ENCODE measurements at regions not wholly inside any gene's neighbourhood (a gene's known extent, or its start where the extent isn't known, plus 50 kb on each side); places are given as distances from the start of the nearest gene placed in this dataset.

GRCh38 chr3:72559385-72559784 is 288.9 kb downstream of the SHQ1 start:
- no peak overlapping the region for H3K56ac ChIP-seq (ENCODE audit: extremely low read depth, insufficient read depth, low read length)
- in situ Hi-C loops (cut with MboI; ENCODE audit: low sequenced_read_pairs) = no loop called here
- intact Hi-C loops (cut with micrococcal nuclease) = no loop called here
- no peak overlapping the region for H3K23ac ChIP-seq (ENCODE audit: low read depth, low read length)
- H2AFZ ChIP-seq (replicated peaks; ENCODE audit: low read length, poor library complexity) = no peak overlapping the region
- no peak overlapping the region for H2BK120ac ChIP-seq (ENCODE audit: low read depth, low read length)
- dilution Hi-C loops (cut with HindIII; ENCODE audit: low sequenced_read_pairs, unreplicated experiment) = no loop called here
- no peak overlapping the region for H2BK15ac ChIP-seq (ENCODE audit: low read depth, low read length)
- DNase-seq (no peak), ATAC-seq (ENCODE audit: low read depth) (no peak)
- no peak for TF ChIP-seq MAFK (IDR thresholded peaks at IDR 0.05; ENCODE audit: low read depth, low read length)
- TF ChIP-seq, protein P1, sequence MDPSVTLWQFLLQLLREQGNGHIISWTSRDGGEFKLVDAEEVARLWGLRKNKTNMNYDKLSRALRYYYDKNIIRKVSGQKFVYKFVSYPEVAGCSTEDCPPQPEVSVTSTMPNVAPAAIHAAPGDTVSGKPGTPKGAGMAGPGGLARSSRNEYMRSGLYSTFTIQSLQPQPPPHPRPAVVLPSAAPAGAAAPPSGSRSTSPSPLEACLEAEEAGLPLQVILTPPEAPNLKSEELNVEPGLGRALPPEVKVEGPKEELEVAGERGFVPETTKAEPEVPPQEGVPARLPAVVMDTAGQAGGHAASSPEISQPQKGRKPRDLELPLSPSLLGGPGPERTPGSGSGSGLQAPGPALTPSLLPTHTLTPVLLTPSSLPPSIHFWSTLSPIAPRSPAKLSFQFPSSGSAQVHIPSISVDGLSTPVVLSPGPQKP (IDR thresholded peaks at IDR 0.05; ENCODE audit: borderline replicate concordance, low read depth, low read length) = no peak
- no peak for TF ChIP-seq BHLHE40 (IDR thresholded peaks at IDR 0.05; ENCODE audit: low read depth, low read length)
- no peak for TF ChIP-seq POLR2A (IDR thresholded peaks at IDR 0.05; ENCODE audit: low read depth, low read length)
- no peak for TF ChIP-seq RAD21 (IDR thresholded peaks at IDR 0.05; ENCODE audit: low read length)
- TF ChIP-seq, protein P2, sequence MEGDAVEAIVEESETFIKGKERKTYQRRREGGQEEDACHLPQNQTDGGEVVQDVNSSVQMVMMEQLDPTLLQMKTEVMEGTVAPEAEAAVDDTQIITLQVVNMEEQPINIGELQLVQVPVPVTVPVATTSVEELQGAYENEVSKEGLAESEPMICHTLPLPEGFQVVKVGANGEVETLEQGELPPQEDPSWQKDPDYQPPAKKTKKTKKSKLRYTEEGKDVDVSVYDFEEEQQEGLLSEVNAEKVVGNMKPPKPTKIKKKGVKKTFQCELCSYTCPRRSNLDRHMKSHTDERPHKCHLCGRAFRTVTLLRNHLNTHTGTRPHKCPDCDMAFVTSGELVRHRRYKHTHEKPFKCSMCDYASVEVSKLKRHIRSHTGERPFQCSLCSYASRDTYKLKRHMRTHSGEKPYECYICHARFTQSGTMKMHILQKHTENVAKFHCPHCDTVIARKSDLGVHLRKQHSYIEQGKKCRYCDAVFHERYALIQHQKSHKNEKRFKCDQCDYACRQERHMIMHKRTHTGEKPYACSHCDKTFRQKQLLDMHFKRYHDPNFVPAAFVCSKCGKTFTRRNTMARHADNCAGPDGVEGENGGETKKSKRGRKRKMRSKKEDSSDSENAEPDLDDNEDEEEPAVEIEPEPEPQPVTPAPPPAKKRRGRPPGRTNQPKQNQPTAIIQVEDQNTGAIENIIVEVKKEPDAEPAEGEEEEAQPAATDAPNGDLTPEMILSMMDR (conservative IDR thresholded peaks at IDR 0.05; ENCODE audit: low read depth, low read length) = no peak
- TF ChIP-seq RFX5 (IDR thresholded peaks at IDR 0.05; ENCODE audit: low read depth, low read length) = no peak
- TF ChIP-seq SMC3 (IDR thresholded peaks at IDR 0.05; ENCODE audit: low read depth, low read length) = no peak
- TF ChIP-seq MXI1 (IDR thresholded peaks at IDR 0.05; ENCODE audit: borderline replicate concordance, low read depth, low read length) = no peak
- no peak for TF ChIP-seq MAZ (IDR thresholded peaks at IDR 0.05; ENCODE audit: borderline replicate concordance, low read depth, low read length)
- no peak for TF ChIP-seq CHD1 (IDR thresholded peaks at IDR 0.05; ENCODE audit: low read depth, low read length)
- TF ChIP-seq FOS (IDR thresholded peaks at IDR 0.05; ENCODE audit: low read depth, low read length) = no peak
- no peak for TF ChIP-seq RCOR1 (IDR thresholded peaks at IDR 0.05; ENCODE audit: insufficient replicate concordance, low read length)
- TF ChIP-seq CEBPB (IDR thresholded peaks at IDR 0.05; ENCODE audit: low read depth, low read length) = no peak
- no peak for TF ChIP-seq NFE2L2 (IDR thresholded peaks at IDR 0.05; ENCODE audit: low read depth, low read length)
- TF ChIP-seq, protein P3, sequence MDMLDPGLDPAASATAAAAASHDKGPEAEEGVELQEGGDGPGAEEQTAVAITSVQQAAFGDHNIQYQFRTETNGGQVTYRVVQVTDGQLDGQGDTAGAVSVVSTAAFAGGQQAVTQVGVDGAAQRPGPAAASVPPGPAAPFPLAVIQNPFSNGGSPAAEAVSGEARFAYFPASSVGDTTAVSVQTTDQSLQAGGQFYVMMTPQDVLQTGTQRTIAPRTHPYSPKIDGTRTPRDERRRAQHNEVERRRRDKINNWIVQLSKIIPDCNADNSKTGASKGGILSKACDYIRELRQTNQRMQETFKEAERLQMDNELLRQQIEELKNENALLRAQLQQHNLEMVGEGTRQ (IDR thresholded peaks at IDR 0.05; ENCODE audit: low read depth, low read length) = no peak
- no peak overlapping the region for H3K9ac ChIP-seq (ENCODE audit: low read depth, low read length)
- no peaks in the 10 kb centered on the region for H3K9me1 ChIP-seq (ENCODE audit: insufficient read depth, low read length)
- H2BK20ac ChIP-seq (ENCODE audit: low read depth, low read length) = no peak overlapping the region
- H3K4me3 ChIP-seq (ENCODE audit: insufficient read depth, low read depth, low read length) = no peak overlapping the region
- ChIA-PET POLR2A (ENCODE audit: unreplicated experiment) (no interaction called here), CTCF (no interaction called here)
- no peaks in the 10 kb centered on the region for H3K79me1 ChIP-seq (ENCODE audit: low read depth in 1 of 2, low read length in 2 of 2)
- no peaks in the 10 kb centered on the region for H3K36me3 ChIP-seq (ENCODE audit: control insufficient read depth, insufficient read depth, low read length)
- 50% methylated on average over 2 of the region's 3 CpGs; no CpG with 5 or more reads in 1 of the 2 experiments for WGBS, 2 experiments (ENCODE audit: extremely low coverage in 2 of 2, insufficient read length in 1 of 2)
- no peak overlapping the region for H4K5ac ChIP-seq (ENCODE audit: low read depth, low read length)
- no peaks in the 10 kb centered on the region for H3K4me1 ChIP-seq (ENCODE audit: control insufficient read depth, insufficient read depth, low read length)
- peaks cover 3% of the 10 kb centered on the region for H3K9me3 ChIP-seq (ENCODE audit: control insufficient read depth, insufficient read depth, low read length)
- H3K27me3 ChIP-seq (ENCODE audit: control insufficient read depth, insufficient read depth, low read length) = no peaks in the 10 kb centered on the region; the same call in 1 of the 2 replicates
- no peak overlapping the region for H3K4me2 ChIP-seq (ENCODE audit: low read depth, low read length)
- H4K20me1 ChIP-seq (ENCODE audit: insufficient read depth, low read length) = no peaks in the 10 kb centered on the region
- H4K8ac ChIP-seq (ENCODE audit: low read depth in 2 of 2, low read length in 2 of 2) = no peak overlapping the region
- BruUV-seq (replicated peaks) = no TSS peak
- no peak overlapping the region for H3K18ac ChIP-seq (ENCODE audit: low read depth, low read length)
- no peak overlapping the region for H3K14ac ChIP-seq (replicated peaks; ENCODE audit: low read depth, low read length)
- no peak overlapping the region for H2BK5ac ChIP-seq (ENCODE audit: low read depth, low read length, poor library complexity, severe bottlenecking)
- H3K4ac ChIP-seq (ENCODE audit: low read depth, low read length) = no peak overlapping the region
- no peak overlapping the region for H2AK9ac ChIP-seq (replicated peaks; ENCODE audit: low read depth, low read length, poor library complexity)
- H4K91ac ChIP-seq (ENCODE audit: insufficient read depth, low read depth, low read length) = no peak overlapping the region
- no peak overlapping the region for H3K27ac ChIP-seq (ENCODE audit: insufficient read depth, low read length)
- no peak overlapping the region for H2AK5ac ChIP-seq (ENCODE audit: low read depth, low read length)

Data from IMR-90 (cell line).